ENCODE measurements at regions not wholly inside any gene's neighbourhood (a gene's known extent, or its start where the extent isn't known, plus 50 kb on each side); places are given as distances from the start of the nearest gene placed in this dataset.
"Not testable (repeated sequence)": the region's sequence is repeated elsewhere in the genome, so short reads cannot be mapped to it uniquely, and the experiment has no call there.

- ATAC-seq, result no peak
- Mint-ChIP-seq H3K4me3 (no peak overlapping the region), H3K27me3 (ENCODE audit: low read depth) (no peaks in the 10 kb centered on the region)
These were observed 488.9 kb upstream of the HTR1E start for GRCh38 chr6:86448398-86448797.

GRCh38 chr6:86440608-86441007 lies 496.7 kb upstream of the HTR1E start:
- no peaks in the 10 kb centered on the region for H3K4me1 Mint-ChIP-seq (ENCODE audit: low read depth)
- no peaks in the 10 kb centered on the region for H3K36me3 Mint-ChIP-seq (ENCODE audit: insufficient read depth)
- H3K9me3 Mint-ChIP-seq, result no peaks in the 10 kb centered on the region
- DNase-seq (no peak), ATAC-seq (no peak)
- H3K27me3 Mint-ChIP-seq (ENCODE audit: low read depth), result no peaks in the 10 kb centered on the region
- no peak overlapping the region for H3K4me3 Mint-ChIP-seq

More at GRCh38 chr6:86448398-86448797, 488.9 kb upstream of the HTR1E start:
- DNase-seq, result no peak
- H3K9me3 Mint-ChIP-seq, result peaks cover 8% of the 10 kb centered on the region
- no peaks in the 10 kb centered on the region for H3K4me1 Mint-ChIP-seq (ENCODE audit: low read depth)
- no peaks in the 10 kb centered on the region for H3K36me3 Mint-ChIP-seq (ENCODE audit: insufficient read depth)

- ATAC-seq (no peak), DNase-seq (no peak)
- Mint-ChIP-seq H3K9me3 (no peaks in the 10 kb centered on the region), H3K4me1 (ENCODE audit: low read depth) (no peaks in the 10 kb centered on the region), H3K36me3 (ENCODE audit: insufficient read depth) (no peaks in the 10 kb centered on the region), H3K27me3 (ENCODE audit: low read depth) (no peaks in the 10 kb centered on the region), H3K4me3 (no peak overlapping the region)
These were observed 513.8 kb upstream of the HTR1E start for GRCh38 chr6:86423571-86423970.

GRCh38 chr6:86412057-86412456 lies 525.3 kb upstream of the HTR1E start:
- Mint-ChIP-seq H3K27me3 (ENCODE audit: low read depth) (peaks cover 1% of the 10 kb centered on the region), H3K9me3 (no peaks in the 10 kb centered on the region), H3K4me3 (no peak overlapping the region), H3K36me3 (ENCODE audit: insufficient read depth) (no peaks in the 10 kb centered on the region), H3K4me1 (ENCODE audit: low read depth) (no peaks in the 10 kb centered on the region)
- DNase-seq (no peak), ATAC-seq (no peak)

GRCh38 chr6:86407128-86407527 lies 530.2 kb upstream of the HTR1E start:
- Mint-ChIP-seq H3K4me1 (ENCODE audit: low read depth) (no peaks in the 10 kb centered on the region), H3K4me3 (no peak overlapping the region), H3K36me3 (ENCODE audit: insufficient read depth) (no peaks in the 10 kb centered on the region), H3K27me3 (ENCODE audit: low read depth) (peaks cover 1% of the 10 kb centered on the region), H3K9me3 (peaks cover 4% of the 10 kb centered on the region)
- no peak for ATAC-seq
- DNase-seq, result no peak

- ATAC-seq; H3K27me3 Mint-ChIP-seq (ENCODE audit: low read depth); H3K36me3 Mint-ChIP-seq (ENCODE audit: insufficient read depth); H3K4me3 Mint-ChIP-seq; H3K4me1 Mint-ChIP-seq (ENCODE audit: low read depth); H3K9me3 Mint-ChIP-seq; DNase-seq: not testable (repeated sequence)
These were observed 544.5 kb upstream of the HTR1E start for GRCh38 chr6:86392850-86393249.

GRCh38 chr6:86380571-86381125 lies 556.7 kb upstream of the HTR1E start:
- no peaks in the 10 kb centered on the region for H3K27me3 Mint-ChIP-seq (ENCODE audit: low read depth)
- DNase-seq, result no peak
- no peaks in the 10 kb centered on the region for H3K36me3 Mint-ChIP-seq (ENCODE audit: insufficient read depth)
- no peak overlapping the region for H3K4me3 Mint-ChIP-seq
- no peak for ATAC-seq
- peaks cover 10% of the 10 kb centered on the region for H3K9me3 Mint-ChIP-seq
- H3K4me1 Mint-ChIP-seq (ENCODE audit: low read depth), result no peaks in the 10 kb centered on the region

- no peaks in the 10 kb centered on the region for H3K36me3 Mint-ChIP-seq (ENCODE audit: insufficient read depth)
- no peak for DNase-seq
- no peak overlapping the region for H3K4me3 Mint-ChIP-seq
- no peaks in the 10 kb centered on the region for H3K9me3 Mint-ChIP-seq
- no peaks in the 10 kb centered on the region for H3K4me1 Mint-ChIP-seq (ENCODE audit: low read depth)
- no peak for ATAC-seq
- H3K27me3 Mint-ChIP-seq (ENCODE audit: low read depth), result no peaks in the 10 kb centered on the region
These were observed 579.5 kb upstream of the HTR1E start for GRCh38 chr6:86357877-86358276.

GRCh38 chr6:86355271-86355670 lies 582.1 kb upstream of the HTR1E start:
- Mint-ChIP-seq H3K9me3 (no peaks in the 10 kb centered on the region), H3K36me3 (ENCODE audit: insufficient read depth) (no peaks in the 10 kb centered on the region), H3K4me1 (ENCODE audit: low read depth) (no peaks in the 10 kb centered on the region), H3K4me3 (no peak overlapping the region), H3K27me3 (ENCODE audit: low read depth) (no peaks in the 10 kb centered on the region)
- ATAC-seq (no peak), DNase-seq (no peak)

GRCh38 chr6:86331919-86332318 lies 605.4 kb upstream of the HTR1E start:
- no peak for DNase-seq
- ATAC-seq, result no peak
- Mint-ChIP-seq H3K9me3 (no peaks in the 10 kb centered on the region), H3K36me3 (ENCODE audit: insufficient read depth) (no peaks in the 10 kb centered on the region), H3K4me3 (no peak overlapping the region), H3K27me3 (ENCODE audit: low read depth) (no peaks in the 10 kb centered on the region), H3K4me1 (ENCODE audit: low read depth) (no peaks in the 10 kb centered on the region)

- H3K36me3 Mint-ChIP-seq (ENCODE audit: insufficient read depth), result no peaks in the 10 kb centered on the region
- H3K4me1 Mint-ChIP-seq (ENCODE audit: low read depth), result no peaks in the 10 kb centered on the region
- H3K27me3 Mint-ChIP-seq (ENCODE audit: low read depth), result no peaks in the 10 kb centered on the region
- ATAC-seq, result no peak
- no peak for DNase-seq
- peaks cover under 1% of the 10 kb centered on the region for H3K9me3 Mint-ChIP-seq
- H3K4me3 Mint-ChIP-seq, result no peak overlapping the region
These were observed 606.0 kb upstream of the HTR1E start for GRCh38 chr6:86331265-86331840.

- ATAC-seq, result no peak
- DNase-seq, result no peak
- no peak overlapping the region for H3K4me3 Mint-ChIP-seq
- no peaks in the 10 kb centered on the region for H3K27me3 Mint-ChIP-seq (ENCODE audit: low read depth)
- H3K4me1 Mint-ChIP-seq (ENCODE audit: low read depth), result no peaks in the 10 kb centered on the region
- no peaks in the 10 kb centered on the region for H3K36me3 Mint-ChIP-seq (ENCODE audit: insufficient read depth)
- peaks cover 11% of the 10 kb centered on the region for H3K9me3 Mint-ChIP-seq
These were observed 631.1 kb upstream of the HTR1E start for GRCh38 chr6:86306210-86306609.

- H3K36me3 Mint-ChIP-seq (ENCODE audit: insufficient read depth), result no peaks in the 10 kb centered on the region
- no peaks in the 10 kb centered on the region for H3K4me1 Mint-ChIP-seq (ENCODE audit: low read depth)
- H3K4me3 Mint-ChIP-seq, result no peak overlapping the region
- H3K27me3 Mint-ChIP-seq (ENCODE audit: low read depth), result no peaks in the 10 kb centered on the region
- peaks cover 10% of the 10 kb centered on the region for H3K9me3 Mint-ChIP-seq
- DNase-seq (no peak), ATAC-seq (no peak)
These were observed 643.2 kb upstream of the SYNCRIP start for GRCh38 chr6:86285876-86286275.

- peaks cover 12% of the 10 kb centered on the region for H3K9me3 Mint-ChIP-seq
- not testable (repeated sequence) for H3K36me3 Mint-ChIP-seq (ENCODE audit: insufficient read depth); H3K4me1 Mint-ChIP-seq (ENCODE audit: low read depth); ATAC-seq; DNase-seq; H3K4me3 Mint-ChIP-seq; H3K27me3 Mint-ChIP-seq (ENCODE audit: low read depth)
These were observed 642.3 kb upstream of the SYNCRIP start for GRCh38 chr6:86284809-86285480.

GRCh38 chr6:86283596-86283995 lies 640.9 kb upstream of the SYNCRIP start:
- peaks cover 12% of the 10 kb centered on the region for H3K9me3 Mint-ChIP-seq
- H3K36me3 Mint-ChIP-seq (ENCODE audit: insufficient read depth); DNase-seq; H3K27me3 Mint-ChIP-seq (ENCODE audit: low read depth); ATAC-seq; H3K4me3 Mint-ChIP-seq; H3K4me1 Mint-ChIP-seq (ENCODE audit: low read depth): not testable (repeated sequence)

Data from activated T-cell treated with anti-CD3 and anti-CD28 coated beads, Interleukin-2, amount 50 U/mL, for 4 hours (primary cell).